ENCODE measurements at regions not wholly inside any gene's neighbourhood (a gene's known extent, or its start where the extent isn't known, plus 50 kb on each side); places are given as distances from the start of the nearest gene placed in this dataset.

DNA sequence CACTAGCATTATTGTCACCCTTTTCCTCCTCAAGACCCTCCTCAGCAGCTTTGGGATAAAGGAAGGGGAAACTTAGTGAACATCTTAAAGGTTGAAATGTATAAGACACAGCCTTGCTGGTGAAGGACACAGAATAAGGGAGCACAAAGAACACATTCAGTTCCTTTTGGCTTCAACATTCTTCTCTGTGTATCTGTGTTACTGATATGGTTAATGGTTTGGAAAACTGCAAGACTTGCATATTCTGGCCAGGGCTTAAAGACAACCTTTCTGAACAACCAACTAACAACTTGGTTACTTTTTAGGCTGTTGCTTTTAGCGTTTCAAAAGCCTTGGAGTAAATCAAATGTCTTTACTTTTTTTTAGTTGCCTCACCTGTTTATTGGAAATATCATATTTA, 680.5 kb downstream of the MECOM start:
- WGBS, 2 donors = 30 to 39% methylated on average over 1 of the region's 1 CpG
- intact Hi-C loops (cut with DNase I; ENCODE audit: low total_unique reads) = no loop called here
- TF ChIP-seq, protein P1, sequence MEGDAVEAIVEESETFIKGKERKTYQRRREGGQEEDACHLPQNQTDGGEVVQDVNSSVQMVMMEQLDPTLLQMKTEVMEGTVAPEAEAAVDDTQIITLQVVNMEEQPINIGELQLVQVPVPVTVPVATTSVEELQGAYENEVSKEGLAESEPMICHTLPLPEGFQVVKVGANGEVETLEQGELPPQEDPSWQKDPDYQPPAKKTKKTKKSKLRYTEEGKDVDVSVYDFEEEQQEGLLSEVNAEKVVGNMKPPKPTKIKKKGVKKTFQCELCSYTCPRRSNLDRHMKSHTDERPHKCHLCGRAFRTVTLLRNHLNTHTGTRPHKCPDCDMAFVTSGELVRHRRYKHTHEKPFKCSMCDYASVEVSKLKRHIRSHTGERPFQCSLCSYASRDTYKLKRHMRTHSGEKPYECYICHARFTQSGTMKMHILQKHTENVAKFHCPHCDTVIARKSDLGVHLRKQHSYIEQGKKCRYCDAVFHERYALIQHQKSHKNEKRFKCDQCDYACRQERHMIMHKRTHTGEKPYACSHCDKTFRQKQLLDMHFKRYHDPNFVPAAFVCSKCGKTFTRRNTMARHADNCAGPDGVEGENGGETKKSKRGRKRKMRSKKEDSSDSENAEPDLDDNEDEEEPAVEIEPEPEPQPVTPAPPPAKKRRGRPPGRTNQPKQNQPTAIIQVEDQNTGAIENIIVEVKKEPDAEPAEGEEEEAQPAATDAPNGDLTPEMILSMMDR (IDR thresholded peaks at IDR 0.05) = no peak
- no peak for TF ChIP-seq POLR2A (IDR thresholded peaks at IDR 0.05)

DNA sequence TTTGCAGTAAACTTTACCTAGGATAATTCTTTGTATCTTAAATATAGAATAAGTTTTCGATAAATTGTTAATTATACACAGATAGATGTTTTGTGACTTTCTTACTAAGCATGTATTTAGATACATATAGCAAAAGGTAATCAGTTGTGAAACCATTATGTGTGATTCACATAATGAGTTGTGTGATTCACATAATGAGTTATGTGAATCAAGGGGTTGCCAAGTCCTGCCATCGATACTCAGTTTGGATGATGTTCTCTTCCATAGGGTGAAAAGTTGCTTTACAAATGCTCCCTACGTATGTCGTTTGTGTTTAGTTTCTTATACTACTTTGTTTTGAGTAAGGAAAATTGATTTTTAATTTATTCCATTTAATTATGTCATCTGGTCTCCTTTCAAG, 682.1 kb downstream of the MECOM start:
- Histone ChIP-seq H3K4me1 (no peaks in the 10 kb centered on the region), H3K27ac (no peak overlapping the region), H3K9me3 (no peaks in the 10 kb centered on the region), H3K4me3 (no peak overlapping the region), H3K36me3 (ENCODE audit: low read depth, missing control alignments) (no peaks in the 10 kb centered on the region), H3K27me3 (no peaks in the 10 kb centered on the region)
- intact Hi-C loops (cut with DNase I; ENCODE audit: low total_unique reads) = no loop called here
- TF ChIP-seq, protein P1 (IDR thresholded peaks at IDR 0.05) = no peak
- TF ChIP-seq POLR2A (IDR thresholded peaks at IDR 0.05) = no peak
- no peak for DNase-seq
- WGBS, 2 donors = 93 to 96% methylated on average over 4 of the region's 4 CpGs

More for the DNA sequence above, 680.5 kb downstream of the MECOM start:
- Histone ChIP-seq H3K9me3 (no peaks in the 10 kb centered on the region), H3K27me3 (no peaks in the 10 kb centered on the region), H3K36me3 (ENCODE audit: low read depth, missing control alignments) (no peaks in the 10 kb centered on the region), H3K4me3 (no peak overlapping the region), H3K27ac (no peak overlapping the region), H3K4me1 (no peaks in the 10 kb centered on the region)
- no peak for DNase-seq

DNA sequence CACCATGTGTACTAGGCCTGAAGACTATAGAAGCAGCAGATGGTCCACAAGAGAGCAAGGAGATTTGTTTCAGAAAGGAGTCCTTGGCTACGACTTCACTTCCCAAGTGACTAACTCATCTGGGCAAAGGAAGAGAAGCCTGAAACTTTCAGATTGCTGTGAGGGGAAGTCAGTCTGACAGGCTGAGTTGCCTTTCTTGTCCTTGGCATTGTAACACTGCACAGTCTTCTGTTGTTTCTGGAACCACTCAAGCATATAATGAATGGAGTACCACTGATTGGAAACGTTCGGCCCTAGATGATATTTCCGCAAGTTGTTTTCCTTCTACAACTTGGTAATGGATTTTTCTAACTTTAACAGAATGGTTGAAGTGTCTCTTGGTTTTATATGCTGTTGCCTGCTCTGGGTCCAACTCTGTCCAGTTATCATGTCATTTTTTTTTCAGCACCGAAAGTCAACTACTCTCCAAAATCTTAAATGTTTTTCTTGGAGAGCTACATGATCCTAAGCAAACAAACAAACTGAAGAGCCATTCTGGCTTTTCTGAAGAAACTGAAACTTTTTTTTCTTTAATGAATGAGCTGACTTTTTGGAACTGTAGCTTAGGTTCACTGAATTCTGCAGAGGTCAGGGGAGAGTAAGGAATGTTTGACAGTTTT, 685.7 kb downstream of the MECOM start:
- Histone ChIP-seq H3K4me1 (no peaks in the 10 kb centered on the region), H3K27me3 (no peaks in the 10 kb centered on the region), H3K9me3 (no peaks in the 10 kb centered on the region), H3K4me3 (no peak overlapping the region), H3K27ac (no peak overlapping the region), H3K36me3 (ENCODE audit: low read depth, missing control alignments) (no peaks in the 10 kb centered on the region)
- intact Hi-C loops (cut with DNase I; ENCODE audit: low total_unique reads) = no loop called here
- WGBS, 2 donors = 40 to 50% methylated on average over 5 of the region's 5 CpGs
- TF ChIP-seq POLR2A (IDR thresholded peaks at IDR 0.05) = no peak
- TF ChIP-seq, protein P1 (IDR thresholded peaks at IDR 0.05) = no peak
- no peak for DNase-seq

DNA sequence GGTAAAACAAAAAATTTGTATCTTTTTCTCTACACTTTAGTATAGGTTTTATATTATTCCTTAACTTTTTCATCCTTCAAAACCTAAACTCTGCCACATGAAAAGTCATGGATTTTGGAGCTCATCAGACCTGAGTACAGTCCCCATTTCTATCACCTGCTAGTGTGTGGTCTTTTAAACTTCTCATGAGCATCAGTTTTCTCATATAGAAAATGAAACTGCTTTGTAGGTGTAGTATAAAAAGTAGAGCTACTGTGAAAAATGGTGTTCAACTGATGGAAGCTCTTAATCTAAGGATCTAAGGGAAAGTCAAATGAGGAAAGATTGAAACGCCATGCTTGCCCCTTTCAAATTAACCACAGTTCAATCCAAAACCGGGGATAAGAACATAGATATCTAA, 686.5 kb downstream of the MECOM start:
- Histone ChIP-seq H3K9me3 (no peaks in the 10 kb centered on the region), H3K27ac (no peak overlapping the region), H3K36me3 (ENCODE audit: low read depth, missing control alignments) (no peaks in the 10 kb centered on the region), H3K4me1 (no peaks in the 10 kb centered on the region), H3K4me3 (no peak overlapping the region), H3K27me3 (no peaks in the 10 kb centered on the region)
- DNase-seq = no peak
- WGBS, 2 donors = 81 to 85% methylated on average over 2 of the region's 2 CpGs
- intact Hi-C loops (cut with DNase I; ENCODE audit: low total_unique reads) = no loop called here
- TF ChIP-seq, protein P1 (IDR thresholded peaks at IDR 0.05) = no peak
- TF ChIP-seq POLR2A (IDR thresholded peaks at IDR 0.05) = no peak

DNA sequence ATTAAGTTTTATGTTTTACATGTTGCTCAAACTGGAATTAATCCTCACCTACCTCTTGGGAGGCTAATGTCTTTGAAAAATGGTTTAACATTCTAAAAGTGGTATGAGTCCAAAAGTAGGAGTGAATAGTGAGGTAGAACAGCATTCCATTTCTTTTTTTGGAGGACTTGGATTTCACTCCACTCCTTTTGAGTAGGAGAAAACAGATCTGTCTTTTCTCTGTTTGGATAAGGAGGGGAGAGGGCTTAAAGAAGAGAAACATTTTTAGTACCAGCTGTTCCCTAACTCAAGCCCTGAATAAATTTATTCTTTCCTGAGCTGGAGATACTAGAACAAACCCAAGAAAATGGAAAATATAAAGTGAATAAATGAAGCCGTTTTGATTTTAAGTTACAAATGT, 687.9 kb downstream of the MECOM start:
- no peaks in the 10 kb centered on the region for H3K9me3 ChIP-seq
- H3K27ac ChIP-seq = no peak overlapping the region
- no peak for DNase-seq
- no peaks in the 10 kb centered on the region for H3K36me3 ChIP-seq (ENCODE audit: low read depth, missing control alignments)
- no peak for TF ChIP-seq POLR2A (IDR thresholded peaks at IDR 0.05)
- TF ChIP-seq, protein P1 (IDR thresholded peaks at IDR 0.05) = no peak
- no peak overlapping the region for H3K4me3 ChIP-seq
- intact Hi-C loops (cut with DNase I; ENCODE audit: low total_unique reads) = no loop called here
- no peaks in the 10 kb centered on the region for H3K27me3 ChIP-seq
- WGBS, 2 donors = 51 to 53% methylated on average over 1 of the region's 1 CpG
- no peaks in the 10 kb centered on the region for H3K4me1 ChIP-seq

Data from testis (tissue), 2 donors.